Left lobe of liver (tissue), 2 donors: ENCODE measurements at regions not wholly inside any gene's neighbourhood (a gene's known extent, or its start where the extent isn't known, plus 50 kb on each side); places are given as distances from the start of the nearest gene placed in this dataset.
A peak's percentile ranks its signal among the peaks of the same experiment; 100 is the strongest.
"Not testable (repeated sequence)": the region's sequence is repeated elsewhere in the genome, so short reads cannot be mapped to it uniquely, and the experiment has no call there.

ENCODE experiments used
- ATAC-seq: fragments of 200-7000 bp; cut with Tn5 transposase; one replicate; pipeline ENCODE4 v1.9.1; 2020; ENCODE audit warnings: mild to moderate bottlenecking, moderate library complexity
- DNase-seq: peaks from one replicate; pipeline ENCODE4 v3.0.0-alpha.2; 2020; ENCODE audit warnings: low spot score
- donor health status: DM: no; HTN: no; CAD: no; lungs with moderate emphysema.
- donor health status: DM: no; HTN: yes; CAD: no.

GRCh38 chr17:30713805-30714204, 110.7 kb downstream of the CRLF3 start:
- ATAC-seq, DNase-seq: not testable (repeated sequence)

- not testable (repeated sequence) for DNase-seq, ATAC-seq
Measured at GRCh38 chr17:30712859-30713258, 111.6 kb downstream of the CRLF3 start.

GRCh38 chr17:30711626-30712507, 112.6 kb downstream of the CRLF3 start:
- not testable (repeated sequence) for ATAC-seq, DNase-seq

- not testable (repeated sequence) for ATAC-seq, DNase-seq
Measured at GRCh38 chr17:30711176-30711575, 113.3 kb downstream of the CRLF3 start.

- DNase-seq = not testable (repeated sequence)
Measured at GRCh38 chr17:30710276-30711088, 114.0 kb downstream of the CRLF3 start.

GRCh38 chr17:30709561-30710275, 114.8 kb downstream of the CRLF3 start:
- peak; percentile 5 for ATAC-seq
- DNase-seq = not testable (repeated sequence)

More at GRCh38 chr17:30710276-30711088, 114.0 kb downstream of the CRLF3 start:
- not testable (repeated sequence) for ATAC-seq

- not testable (repeated sequence) for ATAC-seq, DNase-seq
Measured at GRCh38 chr17:30709096-30709495, 115.4 kb downstream of the CRLF3 start.

- DNase-seq (peak; percentile 73), ATAC-seq (peak; percentile 80)
Measured at GRCh38 chr17:30708241-30709078, 116.0 kb downstream of the CRLF3 start.

- not testable (repeated sequence) for DNase-seq
Measured at GRCh38 chr17:30707724-30708240, 116.7 kb downstream of the CRLF3 start.

GRCh38 chr17:30706461-30707335, 117.8 kb downstream of the CRLF3 start:
- ATAC-seq, DNase-seq: not testable (repeated sequence)

More at GRCh38 chr17:30707724-30708240, 116.7 kb downstream of the CRLF3 start:
- ATAC-seq = peak; percentile 13

GRCh38 chr17:30706004-30706403, 118.5 kb downstream of the CRLF3 start:
- ATAC-seq, DNase-seq: not testable (repeated sequence)

GRCh38 chr17:30701498-30701989, 122.9 kb downstream of the CRLF3 start:
- ATAC-seq = no peak

GRCh38 chr17:30700833-30701232, 123.7 kb downstream of the CRLF3 start:
- not testable (repeated sequence) for DNase-seq, ATAC-seq

More at GRCh38 chr17:30701498-30701989, 122.9 kb downstream of the CRLF3 start:
- DNase-seq = no peak

- ATAC-seq (peak; percentile 99), DNase-seq (peak; percentile 70)
Measured at GRCh38 chr17:30697619-30698460, 126.7 kb downstream of the CRLF3 start.

- ATAC-seq = no peak
- DNase-seq = no peak
Measured at GRCh38 chr17:30696234-30696633, 128.3 kb downstream of the CRLF3 start.

- ATAC-seq, DNase-seq: not testable (repeated sequence)
Measured at GRCh38 chr17:30695265-30695811, 129.2 kb downstream of the CRLF3 start.

GRCh38 chr17:30693772-30694171, 130.7 kb downstream of the CRLF3 start:
- ATAC-seq, DNase-seq: not testable (repeated sequence)
